Esophagus squamous epithelium (tissue), 4 donors: ENCODE measurements at regions not wholly inside any gene's neighbourhood (a gene's known extent, or its start where the extent isn't known, plus 50 kb on each side); places are given as distances from the start of the nearest gene placed in this dataset.

Source experiments
- POLR2A ChIP-seq, 4 donors: fragments of 450-650 bp; IDR thresholded peaks; one replicate each; pipeline ENCODE4 v1.6.1; 2017; ENCODE audit warnings: antibody characterized with exemption in 4 of 4, mild to moderate bottlenecking in 4 of 4, moderate library complexity in 3 of 4
- TF ChIP-seq, protein P1 (sequence below), 6 experiments: fragments of 450-650 bp in 4 of 6; fragments of 200-600 bp in 2 of 6; sonication (generic) in 2 of 6; IDR thresholded peaks; one replicate each; pipeline ENCODE4 v1.5.1; 2016 to 2019; ENCODE audit warnings: antibody characterized with exemption in 6 of 6, mild to moderate bottlenecking in 4 of 6, moderate library complexity in 4 of 6

DNA sequence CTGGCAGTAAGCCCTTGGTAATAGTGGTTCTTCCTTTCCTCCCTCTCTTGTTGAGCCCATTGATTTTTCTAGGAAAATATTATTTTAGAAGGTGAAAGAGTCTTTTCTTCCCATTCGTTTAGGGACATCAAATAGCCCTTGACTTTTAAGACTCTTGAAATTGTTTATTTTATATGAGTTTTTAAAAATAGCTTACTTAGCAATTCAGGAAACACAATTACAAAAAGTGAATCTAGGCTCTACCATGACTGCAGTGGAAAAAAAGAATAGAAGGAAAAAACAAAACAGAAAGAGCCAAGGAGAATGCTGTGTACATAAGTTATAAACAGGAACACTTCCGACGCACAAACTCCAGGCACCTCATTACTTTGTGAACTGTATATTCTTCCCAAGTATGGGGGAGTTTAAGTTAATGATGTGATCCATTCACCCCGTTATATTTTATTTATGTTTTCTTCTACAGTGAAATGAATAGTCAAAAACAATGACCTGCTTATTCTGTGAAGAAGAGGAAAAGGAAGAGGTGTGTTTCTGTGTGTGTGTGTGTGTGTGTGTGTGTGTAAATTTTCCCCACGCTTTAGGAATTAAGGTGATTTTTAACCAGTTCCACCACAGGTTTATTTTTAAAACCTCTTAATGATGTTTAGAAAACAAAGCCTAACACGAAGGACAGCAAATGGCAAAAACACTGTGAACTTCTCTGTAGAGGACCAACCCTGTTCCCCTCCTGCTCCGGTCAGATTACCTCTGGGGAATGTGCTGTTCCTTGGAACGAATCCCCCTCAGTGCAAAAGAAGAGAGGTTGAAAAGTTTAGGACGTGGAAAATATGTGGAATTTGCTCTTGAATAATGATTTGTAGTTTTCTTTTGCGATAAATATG lies 266.3 kb downstream of the KLF5 start:
- TF ChIP-seq, protein P1, sequence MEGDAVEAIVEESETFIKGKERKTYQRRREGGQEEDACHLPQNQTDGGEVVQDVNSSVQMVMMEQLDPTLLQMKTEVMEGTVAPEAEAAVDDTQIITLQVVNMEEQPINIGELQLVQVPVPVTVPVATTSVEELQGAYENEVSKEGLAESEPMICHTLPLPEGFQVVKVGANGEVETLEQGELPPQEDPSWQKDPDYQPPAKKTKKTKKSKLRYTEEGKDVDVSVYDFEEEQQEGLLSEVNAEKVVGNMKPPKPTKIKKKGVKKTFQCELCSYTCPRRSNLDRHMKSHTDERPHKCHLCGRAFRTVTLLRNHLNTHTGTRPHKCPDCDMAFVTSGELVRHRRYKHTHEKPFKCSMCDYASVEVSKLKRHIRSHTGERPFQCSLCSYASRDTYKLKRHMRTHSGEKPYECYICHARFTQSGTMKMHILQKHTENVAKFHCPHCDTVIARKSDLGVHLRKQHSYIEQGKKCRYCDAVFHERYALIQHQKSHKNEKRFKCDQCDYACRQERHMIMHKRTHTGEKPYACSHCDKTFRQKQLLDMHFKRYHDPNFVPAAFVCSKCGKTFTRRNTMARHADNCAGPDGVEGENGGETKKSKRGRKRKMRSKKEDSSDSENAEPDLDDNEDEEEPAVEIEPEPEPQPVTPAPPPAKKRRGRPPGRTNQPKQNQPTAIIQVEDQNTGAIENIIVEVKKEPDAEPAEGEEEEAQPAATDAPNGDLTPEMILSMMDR (IDR thresholded peaks at IDR 0.05): no peak
- no peak for TF ChIP-seq POLR2A (IDR thresholded peaks at IDR 0.05)
